HCEC 1CT (cell line): ENCODE measurements at regions not wholly inside any gene's neighbourhood (a gene's known extent, or its start where the extent isn't known, plus 50 kb on each side); places are given as distances from the start of the nearest gene placed in this dataset.
"Not testable (repeated sequence)": the region's sequence is repeated elsewhere in the genome, so short reads cannot be mapped to it uniquely, and the experiment has no call there.

Source experiments
- DNase-seq: peaks from one replicate; pipeline ENCODE4 v3.0.0-alpha.2; 2017

DNA sequence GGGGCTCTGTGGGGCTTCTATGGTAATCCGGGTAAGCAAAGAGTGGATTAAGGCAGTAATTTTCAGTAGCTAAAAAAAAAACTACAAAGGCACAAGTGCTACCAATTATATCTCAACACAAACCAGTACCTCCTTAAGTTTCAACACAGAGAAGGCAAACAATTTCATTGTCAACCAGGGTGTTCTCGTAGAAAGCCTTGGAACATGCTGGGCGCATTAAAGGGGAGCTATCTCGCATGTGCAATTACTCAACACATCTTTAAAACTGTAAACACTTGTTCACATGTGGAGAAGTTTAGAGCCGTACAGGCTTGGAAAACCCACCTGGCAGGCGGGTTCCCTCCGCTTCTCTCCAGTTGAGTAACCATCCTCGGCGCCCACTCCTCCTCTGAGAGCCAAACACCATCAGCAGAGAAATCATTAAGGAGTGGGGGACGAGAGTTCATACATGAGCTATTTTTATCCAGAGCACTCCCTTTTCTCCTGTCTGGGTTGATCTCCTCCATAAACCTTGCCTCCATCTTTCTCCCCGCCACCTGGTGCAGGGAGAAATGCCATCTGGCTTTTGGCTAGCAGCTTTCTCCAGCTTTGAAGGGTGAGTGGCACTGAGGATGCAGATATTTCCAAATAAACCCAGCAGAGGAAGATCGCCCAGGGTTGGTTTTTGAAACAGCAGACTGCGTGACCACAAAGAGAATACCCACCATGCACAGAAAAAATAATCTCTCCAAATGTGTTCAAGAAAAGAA lies 287.1 kb downstream of the WDR11 start:
- DNase-seq: no peak

DNA sequence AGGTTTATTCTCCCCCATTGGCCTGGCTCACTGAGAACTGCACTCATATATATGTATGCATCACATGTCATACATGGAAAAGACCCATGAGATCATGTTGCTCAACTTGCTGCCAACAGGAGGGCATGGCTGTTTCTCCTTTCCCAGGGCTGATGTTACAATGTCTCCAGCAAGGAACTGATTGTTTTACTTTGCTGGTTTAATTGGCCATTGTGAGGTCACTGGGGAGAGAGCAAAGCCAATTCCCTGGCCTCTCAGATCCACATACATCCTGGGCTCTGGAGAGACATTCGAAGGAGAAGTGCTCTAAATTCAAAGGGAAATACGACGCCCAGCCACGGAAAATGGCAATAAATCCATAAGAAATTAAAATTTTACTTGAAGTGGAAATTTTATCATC lies 287.8 kb downstream of the WDR11 start:
- DNase-seq: no peak

DNA sequence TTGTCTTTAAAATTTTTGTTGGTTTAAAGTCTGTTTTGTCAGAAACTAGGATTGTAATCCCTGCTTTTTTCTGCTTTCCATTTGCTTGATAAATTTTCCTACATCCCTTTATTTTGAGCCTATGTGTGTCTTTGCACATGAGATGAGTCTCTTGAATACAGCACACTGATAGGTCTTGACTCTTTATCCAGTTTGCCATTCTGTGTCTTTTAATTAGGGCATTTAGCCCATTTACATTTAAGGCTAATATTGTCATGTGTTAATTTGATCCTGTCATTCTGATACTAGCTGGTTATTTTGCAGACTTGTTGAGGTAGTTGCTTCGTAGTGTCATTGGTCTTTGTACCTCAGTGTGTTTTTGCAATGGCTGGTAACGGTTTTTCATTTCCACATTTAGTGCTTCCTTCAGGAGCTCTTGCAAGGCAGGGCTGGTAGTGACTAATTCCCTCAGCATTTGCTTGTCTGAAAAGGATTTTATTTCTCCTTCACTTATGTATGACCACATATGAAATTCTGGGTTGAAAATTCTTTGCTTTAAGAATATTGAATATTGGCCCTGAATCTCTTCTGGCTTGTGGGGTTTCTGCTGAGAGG lies 294.7 kb downstream of the WDR11 start:
- DNase-seq: not testable (repeated sequence)

DNA sequence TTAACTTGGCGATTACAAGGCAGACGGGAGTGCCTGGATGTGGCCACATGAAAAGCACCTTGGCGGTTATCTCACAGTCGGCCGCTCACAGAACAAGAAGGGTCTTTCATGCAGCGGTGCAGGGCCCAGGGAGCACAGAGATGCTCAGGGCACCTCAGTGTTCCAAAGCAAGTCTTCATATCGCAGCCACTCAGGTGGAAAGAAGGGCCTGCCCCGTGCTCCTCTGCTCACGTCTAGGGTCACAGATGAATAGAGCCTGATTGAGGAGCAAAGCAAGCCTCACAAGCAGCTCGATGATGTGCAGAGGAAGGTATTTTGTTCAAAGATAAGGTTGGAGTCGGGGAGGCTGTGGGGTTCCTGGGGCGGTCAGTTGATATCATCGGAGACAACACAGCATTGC lies 297.8 kb downstream of the WDR11 start:
- DNase-seq: no peak

DNA sequence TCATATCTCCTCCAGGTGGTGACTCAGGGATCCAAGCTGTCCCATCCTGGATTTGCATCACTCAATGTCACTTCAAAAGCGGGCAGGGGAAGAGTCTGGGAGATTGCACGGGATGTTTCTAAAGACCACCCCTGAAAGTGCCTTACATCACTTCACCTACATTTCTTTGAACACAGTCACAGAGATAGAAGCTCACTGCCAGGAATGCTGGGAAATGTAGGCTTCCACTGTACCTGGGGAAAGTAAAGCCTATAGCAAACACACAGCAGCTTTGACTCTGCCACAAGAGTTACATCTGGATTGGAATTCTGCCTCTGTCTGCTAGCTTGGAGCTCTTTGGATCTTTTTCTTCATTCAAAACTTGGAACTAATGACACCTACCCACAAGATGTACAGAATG lies 300.9 kb downstream of the WDR11 start:
- no peak for DNase-seq

DNA sequence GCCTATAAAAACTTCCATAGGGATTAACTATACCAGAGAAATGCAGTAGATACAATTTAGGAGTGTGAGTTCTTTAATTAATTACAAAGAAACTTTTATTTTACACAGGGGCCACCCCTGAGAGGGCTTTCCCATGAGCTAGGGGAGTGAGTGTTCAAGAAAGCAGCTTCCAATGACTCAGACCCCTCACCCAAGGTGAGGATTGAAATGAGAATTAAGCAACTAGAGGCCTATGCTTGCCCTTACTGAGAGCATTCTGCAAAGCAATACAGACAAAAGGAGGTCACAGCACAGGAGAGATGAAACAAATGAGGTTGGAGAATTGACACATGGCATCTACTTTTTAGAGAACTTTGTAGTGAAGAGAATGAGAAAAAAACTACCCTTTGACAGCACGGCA lies 301.8 kb downstream of the WDR11 start:
- DNase-seq: no peak

DNA sequence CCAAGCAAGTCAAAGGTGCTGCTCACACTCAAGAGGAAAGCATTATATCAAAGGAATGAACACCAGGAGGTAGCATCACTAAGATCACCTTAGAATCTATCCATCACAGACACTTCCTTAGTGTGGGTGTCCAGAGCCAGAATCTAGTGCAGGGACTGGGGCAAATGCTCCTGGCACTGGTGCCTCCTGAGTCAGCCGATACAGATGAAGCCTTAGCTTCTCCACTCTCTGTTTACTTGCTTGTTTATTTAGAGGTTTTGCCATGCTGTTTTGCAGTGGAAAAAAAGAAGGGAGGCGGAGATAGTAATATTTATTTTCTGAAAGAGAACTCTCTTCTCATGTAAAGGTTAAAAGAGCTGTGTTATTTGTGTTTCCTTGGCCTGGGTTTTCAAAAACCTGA lies 303.1 kb downstream of the WDR11 start:
- DNase-seq: no peak

GRCh38 chr10:121154846-121155245 lies 303.7 kb downstream of the WDR11 start:
- no peak for DNase-seq

DNA sequence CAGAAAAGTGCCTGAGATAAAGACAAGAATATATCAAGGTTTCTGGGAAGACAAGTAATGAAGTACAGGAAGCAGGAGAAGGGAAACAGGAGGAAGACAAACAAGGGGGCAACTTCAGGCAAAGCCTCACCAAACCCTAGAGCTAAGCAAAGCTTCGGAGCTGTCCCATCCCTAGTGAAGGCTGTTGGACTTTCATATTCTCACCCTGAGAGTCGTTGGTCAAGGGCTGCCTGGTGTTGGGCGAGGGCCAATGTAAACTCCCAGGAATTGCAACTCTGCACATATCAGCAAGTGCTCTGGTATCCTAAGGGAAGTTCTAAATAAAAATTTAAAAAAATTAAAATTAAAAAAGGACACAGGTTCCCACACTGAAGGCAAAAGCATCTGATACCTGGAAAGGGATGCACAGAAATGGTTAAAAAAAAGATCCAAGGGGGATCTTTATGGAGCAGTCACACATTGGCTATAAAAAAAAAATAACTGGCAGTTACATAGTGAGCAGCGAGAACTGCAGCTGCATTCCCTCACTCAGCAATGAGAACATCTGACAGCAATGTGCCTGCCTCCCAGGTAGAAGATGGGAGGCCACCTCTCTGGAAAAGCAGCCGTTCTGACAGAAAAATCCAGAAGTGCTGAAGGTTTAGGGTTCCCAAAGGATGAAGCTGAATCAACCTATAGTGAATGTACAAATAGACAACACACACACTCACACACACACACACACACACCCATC lies 304.7 kb downstream of the WDR11 start:
- DNase-seq: no peak

- DNase-seq: no peak
Measured at GRCh38 chr10:121157998-121158397, 306.8 kb downstream of the WDR11 start.

GRCh38 chr10:121158988-121159579 lies 307.9 kb downstream of the WDR11 start:
- no peak for DNase-seq

DNA sequence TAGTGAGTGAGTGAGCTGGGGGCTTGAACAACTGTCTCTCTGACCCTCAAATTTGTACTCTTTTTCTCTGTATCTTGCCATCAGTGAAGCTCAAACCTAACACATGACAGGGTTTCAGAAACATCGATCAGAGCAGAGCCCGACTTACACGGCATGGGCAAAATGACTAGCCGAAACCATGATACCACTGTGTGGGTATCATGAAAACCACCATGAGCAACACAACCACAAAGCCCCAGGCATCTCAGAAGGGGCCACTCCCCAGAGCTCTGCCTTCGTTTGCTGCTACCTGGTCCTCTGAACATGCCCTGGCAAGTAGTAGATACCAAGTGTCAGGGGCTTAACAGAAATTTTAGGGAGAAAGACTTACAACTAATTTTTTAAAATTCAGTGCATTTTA lies 308.5 kb downstream of the WDR11 start:
- DNase-seq: no peak

- no peak for DNase-seq
Measured at GRCh38 chr10:121165276-121165675, 314.1 kb downstream of the WDR11 start.

DNA sequence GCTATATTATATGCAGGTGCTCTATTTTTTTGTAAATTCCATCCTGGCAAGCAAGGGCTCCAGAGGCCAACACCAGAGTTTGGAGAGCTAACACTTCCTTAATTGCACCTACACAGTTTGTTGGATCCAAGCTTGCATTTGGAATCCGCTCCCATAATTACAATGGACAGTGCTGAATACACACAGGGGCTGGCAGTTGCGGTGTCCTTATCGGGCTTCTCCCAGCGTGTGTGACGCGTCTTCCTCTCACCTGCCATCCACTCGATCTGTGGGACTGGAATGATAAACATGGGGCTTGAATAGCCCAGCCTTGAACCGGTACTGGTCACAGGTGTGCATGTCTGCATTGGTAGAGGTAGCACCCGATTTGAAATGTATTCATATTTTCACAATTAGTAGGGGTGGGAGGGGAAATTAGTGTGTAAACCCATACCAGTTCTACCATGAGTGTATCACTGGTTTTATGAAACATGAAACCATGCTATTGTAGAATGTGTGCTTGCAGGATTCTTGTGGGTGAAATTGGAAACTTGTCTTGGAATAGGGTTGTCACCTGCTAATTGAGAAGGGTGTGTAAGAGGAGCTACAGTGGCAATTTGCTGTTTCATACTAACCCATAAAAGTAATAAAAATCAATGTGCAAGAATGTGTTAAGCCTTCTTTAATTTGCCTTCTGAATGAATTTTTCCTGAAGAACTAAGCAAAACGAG lies 316.5 kb downstream of the WDR11 start:
- no peak for DNase-seq

DNA sequence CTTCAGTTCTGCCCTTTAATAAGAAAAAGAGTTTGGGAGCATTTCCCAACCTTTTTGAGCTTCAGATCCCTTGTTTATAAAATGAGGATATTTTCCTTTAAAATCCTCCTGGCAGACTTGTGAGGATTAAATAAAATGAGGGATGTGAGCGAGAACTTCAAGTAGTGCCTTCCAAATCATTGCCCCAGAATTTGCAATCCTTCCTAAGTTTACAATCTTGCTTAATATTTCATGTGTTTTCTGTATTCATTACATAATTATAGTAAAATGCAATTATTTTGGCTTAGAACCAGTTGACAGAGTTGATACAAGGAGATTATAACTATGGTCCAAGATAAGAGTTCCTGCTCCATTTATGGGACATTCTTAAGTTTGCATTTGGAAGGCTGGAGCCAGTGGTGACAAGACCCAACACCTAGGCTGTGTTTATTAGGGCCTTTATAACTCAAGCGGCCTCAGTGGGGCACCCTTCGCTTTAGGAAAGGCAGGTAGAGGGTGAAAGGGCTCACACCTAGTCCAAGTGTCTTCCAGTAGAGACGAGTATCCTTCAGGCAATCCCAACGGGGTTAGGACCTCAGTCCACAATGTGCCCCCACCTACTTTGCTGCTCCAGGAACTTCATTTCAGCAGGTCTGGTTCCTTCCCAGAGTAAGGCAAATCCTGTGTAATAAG lies 317.5 kb downstream of the WDR11 start:
- DNase-seq: no peak

DNA sequence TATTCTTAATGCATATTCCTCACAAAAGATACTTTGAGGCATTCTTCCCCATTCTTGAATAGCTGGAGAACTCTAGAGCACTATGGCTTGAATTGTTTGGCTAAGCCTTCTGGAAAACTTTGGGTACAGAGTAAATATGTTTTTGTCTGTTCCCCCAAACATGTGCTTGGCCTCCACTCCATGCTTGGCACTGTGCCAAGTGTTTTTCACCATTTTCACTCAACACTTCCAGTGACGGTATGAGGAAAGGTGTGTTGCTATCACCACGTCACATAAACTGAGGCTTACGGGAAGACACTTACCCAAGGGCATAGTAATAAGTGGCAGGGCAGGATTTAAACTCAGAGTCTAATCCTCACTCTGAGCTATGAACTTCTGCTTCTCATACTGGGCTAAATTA lies 318.2 kb downstream of the WDR11 start:
- DNase-seq: no peak

DNA sequence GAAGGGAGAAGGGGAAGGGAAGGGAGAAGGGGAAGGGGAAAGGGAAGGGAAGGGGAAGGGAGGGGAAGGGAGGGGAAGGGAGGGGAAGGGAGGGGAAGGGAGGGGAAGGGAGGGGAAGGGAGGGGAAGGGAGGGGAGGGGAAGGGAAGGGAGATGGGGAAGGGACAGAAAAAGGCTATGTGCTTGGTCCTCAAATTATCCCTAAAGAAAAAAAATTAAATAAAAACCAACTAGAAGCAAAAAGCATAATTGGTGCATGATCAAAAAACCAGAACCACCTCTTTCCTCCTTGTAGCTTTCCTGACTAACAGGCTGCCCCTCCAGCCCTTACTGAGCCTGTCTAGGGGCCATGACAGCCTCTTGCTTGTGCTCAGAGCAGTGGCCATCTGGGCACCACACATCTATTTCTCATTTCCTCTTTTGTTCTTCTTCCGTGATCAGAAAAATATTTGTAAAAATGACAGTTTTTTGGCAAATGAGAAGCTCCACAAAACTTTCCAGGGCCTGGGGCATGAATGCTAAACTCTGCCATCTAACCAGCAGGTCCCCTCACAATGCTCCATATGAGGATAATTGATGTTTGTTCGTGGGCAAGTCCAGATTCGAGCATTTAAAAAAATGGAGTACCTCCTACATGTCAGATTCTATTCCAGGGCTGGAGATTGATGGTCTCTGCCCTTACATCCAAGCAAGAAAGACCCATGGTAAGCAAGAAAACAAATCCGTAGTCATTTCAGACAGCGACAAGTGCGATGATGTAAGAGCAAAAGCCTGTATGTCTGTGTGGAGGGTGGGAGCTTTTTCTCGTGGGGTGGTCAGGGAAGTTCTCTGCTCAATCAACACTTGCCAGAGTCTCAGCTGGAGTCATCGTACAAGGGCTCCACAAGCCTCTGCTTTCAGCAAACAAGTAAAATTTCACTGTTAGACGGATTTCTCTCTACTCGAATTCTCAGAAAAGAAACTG lies 320.9 kb downstream of the WDR11 start:
- DNase-seq: no peak

- DNase-seq: no peak
Measured at GRCh38 chr10:121179006-121179405, 327.8 kb downstream of the WDR11 start.

GRCh38 chr10:121182219-121182618 lies 331.1 kb downstream of the WDR11 start:
- DNase-seq: no peak

DNA sequence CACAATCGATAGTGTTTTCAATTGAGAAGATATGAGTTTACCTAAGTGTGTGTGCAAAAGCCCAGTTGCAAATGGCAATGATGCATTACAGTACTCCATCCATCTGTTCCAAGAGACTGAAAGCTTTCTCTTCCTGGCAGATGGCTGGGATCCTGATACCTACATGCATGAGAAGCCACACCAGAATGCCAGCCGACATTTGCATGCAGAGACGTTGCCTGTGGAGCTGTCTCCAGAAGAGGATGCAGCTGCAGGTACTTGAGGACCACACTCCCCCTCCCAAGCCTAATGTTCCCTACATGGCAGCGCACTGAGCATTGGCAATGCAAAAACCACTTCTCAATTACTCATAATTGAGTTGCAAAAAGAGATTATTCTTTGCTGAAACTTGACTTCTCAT lies 332.1 kb downstream of the WDR11 start:
- no peak for DNase-seq

DNA sequence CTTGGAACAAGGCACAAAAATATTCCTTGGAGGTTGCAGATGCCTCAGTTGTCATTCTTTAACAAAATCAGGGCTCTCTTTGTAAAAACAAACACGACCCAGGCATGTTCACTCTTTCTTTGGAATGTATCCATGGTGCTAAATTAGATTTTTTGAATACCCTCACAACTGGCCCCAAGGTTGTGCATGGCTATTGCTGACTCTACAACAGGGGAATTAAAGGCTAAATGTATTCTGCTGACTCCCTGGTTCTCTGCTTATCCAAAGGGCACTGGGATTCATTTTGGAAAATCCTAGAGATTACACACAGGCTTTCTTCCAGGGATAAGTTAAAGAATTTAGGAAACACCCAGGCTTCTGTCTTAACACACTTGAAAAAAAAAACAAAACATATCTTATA lies 332.5 kb downstream of the WDR11 start:
- no peak for DNase-seq
